Heart left ventricle (tissue), 16 donors: ENCODE measurements at regions not wholly inside any gene's neighbourhood (a gene's known extent, or its start where the extent isn't known, plus 50 kb on each side); places are given as distances from the start of the nearest gene placed in this dataset.

Experiments used
- ATAC-seq, 4 donors: fragments of 200-7000 bp; cut with Tn5 transposase; one replicate each; pipeline ENCODE4 v1.9.1; 2020 to 2022; ENCODE audit warnings: moderate library complexity in 4 of 4, mild to moderate bottlenecking in 3 of 4, moderate number of reproducible peaks in 1 of 4
- DNase-seq, 5 donors: peaks; one replicate each; pipeline ENCODE4 v3.0.0-alpha.2; 2020
- H3K27ac ChIP-seq, 12 donors: fragments of 200-600 bp; sonication (generic) in 4 of 12; one replicate each; pipeline versions ENCODE4 v1.5.0 to v1.8.0; 2016 to 2022; ENCODE audit warnings: mild to moderate bottlenecking in 2 of 12
- H3K27me3 ChIP-seq, 9 donors: fragments of 200-600 bp; sonication (generic) in 2 of 9; one replicate each; pipeline versions ENCODE4 v1.5.1 to v1.8.0; 2016 to 2022; ENCODE audit warnings: mild to moderate bottlenecking in 3 of 9
- H3K36me3 ChIP-seq, 9 donors: fragments of 200-600 bp; sonication (generic) in 2 of 9; one replicate each; pipeline versions ENCODE4 v1.5.0 to v1.8.0; 2018 to 2022; ENCODE audit warnings: mild to moderate bottlenecking in 2 of 9
- H3K4me1 ChIP-seq, 12 donors: fragments of 200-600 bp; sonication (generic) in 4 of 12; one replicate each; pipeline versions ENCODE4 v1.5.0 to v1.8.0; 2016 to 2022; ENCODE audit warnings: mild to moderate bottlenecking in 3 of 12
- H3K4me3 ChIP-seq, 12 donors: fragments of 200-600 bp; sonication (generic) in 4 of 12; one replicate each; pipeline versions ENCODE4 v1.5.0 to v1.8.0; 2017 to 2022; ENCODE audit warnings: mild to moderate bottlenecking in 9 of 12, moderate library complexity in 4 of 12
- H3K9me3 ChIP-seq, 12 donors: fragments of 200-600 bp; sonication (generic) in 4 of 12; one replicate each; pipeline versions ENCODE4 v1.5.0 to v1.8.0; 2016 to 2022; ENCODE audit warnings: mild to moderate bottlenecking in 1 of 12
- CTCF ChIP-seq, 12 donors: fragments of 200-600 bp; sonication (generic) in 4 of 12; IDR thresholded peaks; one replicate each; pipeline versions ENCODE4 v1.5.0 to v1.8.0; 2018 to 2022; ENCODE audit warnings: antibody characterized with exemption in 12 of 12, mild to moderate bottlenecking in 5 of 12
- POLR2A ChIP-seq, 2 donors: fragments of 450-650 bp; IDR thresholded peaks; one replicate each; pipeline ENCODE4 v1.6.1; 2017; ENCODE audit warnings: antibody characterized with exemption in 2 of 2, mild to moderate bottlenecking in 2 of 2, moderate library complexity in 2 of 2
- WGBS, 4 donors: extraction: QIAGEN DNeasy Blood & Tissue Kit in 2 of 4; methylation state at CpG; one replicate each; pipeline versions ENCODE4 v1.1.5 to v1.1.7; 2013 to 2018; 5-methylcytosine and 5-hydroxymethylcytosine counted together
- intact Hi-C, 10 donors: fragments of 100-400 bp; cut with DNase I; formaldehyde crosslinking; loops; one replicate each; pipeline versions ENCODE4 v1.11.1 to v1.14.2; 2022
- donor health status: ischemic (EF 13 %, LVEDD 7.1; RV severe dilation, severe dysfunction).
- donor health status: healthy with polysubstance abuse.
- donor health status: DM: no; HTN: yes; CAD: no.
- donor health status: DM: no; HTN: no; CAD: no.
- donor health status: ischemic (EF 25% LVEDD 6.9; RV normal size, moderate dysfunction).
- donor health status: ischemic (EF 25% LVEDD 5.7; RV mildly dilated, moderate dysfunction).
- donor health status: healthy.
- donor health status: DM: yes; HTN: yes; CAD: no.
- donor health status: ischemic (EF 35%, LVEDD 5.7; RV mildly dilated, moderate dysfunction).
- donor health status: nonischemic (EF 11% LVEDD 7.7; RV severe dilation, severe dysfunction).
- donor health status: DM: yes; HTN: yes; CAD: no.
- donor health status: PGD.
- donor health status: ischemic (EF 29% LVEDD 5.4; RV normal size, mild dysfunction).
- donor health status: nonischemic (EF 23%, LVEDD 6.1; RV moderate dilation, normal function).

GRCh38 chr3:151992326-151993041 lies 119.0 kb downstream of the SUCNR1 start:
- 81 to 87% (median 82%) methylated on average over 4 of the region's 4 CpGs for WGBS, 4 donors
- H3K9me3 ChIP-seq, result no peaks in the 10 kb centered on the region
- H3K27ac ChIP-seq, result no peak overlapping the region
- DNase-seq (no peak), ATAC-seq (no peak)
- no peak for TF ChIP-seq POLR2A (IDR thresholded peaks at IDR 0.05)
- TF ChIP-seq CTCF (IDR thresholded peaks at IDR 0.05), result no peak
- H3K4me3 ChIP-seq, result no peak overlapping the region
- intact Hi-C loops, result no loop called here
- H3K4me1 ChIP-seq, result no peaks in the 10 kb centered on the region
- no peaks in the 10 kb centered on the region for H3K36me3 ChIP-seq
- no peaks in the 10 kb centered on the region for H3K27me3 ChIP-seq

DNA sequence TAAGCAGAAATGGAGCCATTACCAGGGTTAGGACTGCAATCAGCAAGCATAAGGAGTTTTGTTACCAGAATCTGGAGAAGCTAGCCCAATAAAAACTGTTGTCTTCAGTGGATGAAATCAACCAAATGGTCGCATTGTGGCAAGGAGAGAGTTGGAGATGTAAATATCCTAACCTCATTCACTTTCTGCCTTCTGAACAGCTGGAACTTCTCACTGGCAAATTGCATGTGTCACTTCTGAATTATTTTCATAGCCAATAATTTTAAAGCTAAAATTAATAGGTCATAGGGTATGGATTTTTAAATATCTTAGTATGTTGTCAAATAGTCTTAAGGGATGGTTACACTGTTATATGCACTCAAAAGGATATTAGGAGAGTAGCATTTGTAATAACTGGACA lies 121.6 kb downstream of the SUCNR1 start:
- H3K27me3 ChIP-seq, result no peaks in the 10 kb centered on the region
- intact Hi-C loops, result no loop called here
- H3K36me3 ChIP-seq, result no peaks in the 10 kb centered on the region
- no peaks in the 10 kb centered on the region for H3K9me3 ChIP-seq
- DNase-seq (no peak), ATAC-seq (no peak)
- no peak overlapping the region for H3K4me3 ChIP-seq
- H3K27ac ChIP-seq, result no peak overlapping the region
- H3K4me1 ChIP-seq, result no peaks in the 10 kb centered on the region
- 79 to 96% (median 90%) methylated on average over 1 of the region's 1 CpG for WGBS, 4 donors
- TF ChIP-seq POLR2A (IDR thresholded peaks at IDR 0.05) (no peak), CTCF (IDR thresholded peaks at IDR 0.05) (no peak)

DNA sequence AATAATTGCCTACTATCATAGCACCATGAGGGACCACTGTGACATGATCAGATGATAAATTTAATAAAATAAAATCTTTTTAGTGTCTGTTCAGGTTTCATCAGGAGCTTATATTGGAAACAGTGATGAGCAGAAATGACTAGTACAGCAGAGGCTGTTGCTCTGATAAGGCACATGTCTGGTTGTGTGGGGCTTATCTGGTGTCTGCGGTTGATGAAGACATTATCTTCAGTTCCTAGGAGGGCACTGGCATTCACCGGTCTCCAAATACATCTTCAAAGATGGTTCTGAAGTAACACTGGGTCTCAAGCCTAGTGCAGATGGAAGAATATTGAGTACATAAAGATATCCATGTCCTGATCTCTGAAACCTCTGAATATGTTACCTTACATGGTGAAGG lies 125.3 kb downstream of the SUCNR1 start:
- TF ChIP-seq POLR2A (IDR thresholded peaks at IDR 0.05) (no peak), CTCF (IDR thresholded peaks at IDR 0.05) (no peak)
- H3K4me1 ChIP-seq, result no peaks in the 10 kb centered on the region
- WGBS, 4 donors, result 29 to 52% (median 33%) methylated on average over 2 of the region's 2 CpGs

DNA sequence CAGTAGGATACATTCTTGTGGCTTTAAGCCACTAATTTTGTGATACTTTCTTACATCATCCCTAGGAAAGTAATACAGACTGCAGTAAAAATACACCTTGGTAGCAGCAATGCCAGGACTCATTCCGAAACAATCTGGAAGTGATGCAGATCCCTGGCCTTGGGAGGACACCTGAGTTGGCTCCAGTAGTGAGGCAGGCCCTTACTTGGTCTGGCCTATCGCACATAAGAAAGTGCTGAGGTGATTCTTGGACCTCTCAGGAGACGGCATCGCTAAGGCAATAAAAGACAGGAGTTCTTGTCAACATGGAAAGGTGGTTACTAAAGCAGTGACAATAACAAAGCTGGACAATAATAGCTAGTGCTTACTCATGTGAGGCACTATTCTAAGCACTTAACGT lies 126.5 kb downstream of the SUCNR1 start:
- Histone ChIP-seq H3K4me3 (no peak overlapping the region), H3K9me3 (no peaks in the 10 kb centered on the region), H3K36me3 (no peaks in the 10 kb centered on the region), H3K27me3 (peaks cover 0 to 3% (median 0%) of the 10 kb centered on the region in 9 donors), H3K4me1 (no peaks in the 10 kb centered on the region), H3K27ac (no peak overlapping the region)
- no peak for ATAC-seq
- no peak for DNase-seq
- intact Hi-C loops, result no loop called here
- TF ChIP-seq CTCF (IDR thresholded peaks at IDR 0.05) (no peak), POLR2A (IDR thresholded peaks at IDR 0.05) (no peak)
- WGBS, 4 donors, result 66 to 89% (median 71%) methylated on average over 5 of the region's 5 CpGs

More for the DNA sequence above, 125.3 kb downstream of the SUCNR1 start:
- DNase-seq (no peak), ATAC-seq (no peak)
- H3K9me3 ChIP-seq, result no peaks in the 10 kb centered on the region
- peaks cover 0 to 3% (median 0%) of the 10 kb centered on the region in 9 donors for H3K27me3 ChIP-seq
- no peaks in the 10 kb centered on the region for H3K36me3 ChIP-seq
- no peak overlapping the region for H3K27ac ChIP-seq
- H3K4me3 ChIP-seq, result no peak overlapping the region
- intact Hi-C loops, result no loop called here
